GM13977 (cell line): ENCODE measurements at regions not wholly inside any gene's neighbourhood (a gene's known extent, or its start where the extent isn't known, plus 50 kb on each side); places are given as distances from the start of the nearest gene placed in this dataset.

Source experiments
- DNase-seq: peaks from one replicate; pipeline ENCODE4 v3.0.0; 2012; ENCODE audit warnings: low spot score
- in situ Hi-C: fragments of 300-500 bp; cut with MboI; formaldehyde crosslinking; loops from one replicate; pipeline ENCODE4 v1.12.0; 2022; ENCODE audit warnings: low sequenced_read_pairs, low pct_unique_long_range_greater_than_20kb, mixed read lengths, inconsistent platforms; ENCODE audit not compliant: unreplicated experiment
- TF ChIP-seq, protein P1 (sequence below): IDR thresholded peaks from 2 replicates; pipeline ENCODE4 v1.5.1; 2012; ENCODE audit warnings: mild to moderate bottlenecking, control low read depth; ENCODE audit not compliant: insufficient read depth; ENCODE audit errors: extremely low read depth, missing control alignments

- no peak for DNase-seq
- TF ChIP-seq, protein P1, sequence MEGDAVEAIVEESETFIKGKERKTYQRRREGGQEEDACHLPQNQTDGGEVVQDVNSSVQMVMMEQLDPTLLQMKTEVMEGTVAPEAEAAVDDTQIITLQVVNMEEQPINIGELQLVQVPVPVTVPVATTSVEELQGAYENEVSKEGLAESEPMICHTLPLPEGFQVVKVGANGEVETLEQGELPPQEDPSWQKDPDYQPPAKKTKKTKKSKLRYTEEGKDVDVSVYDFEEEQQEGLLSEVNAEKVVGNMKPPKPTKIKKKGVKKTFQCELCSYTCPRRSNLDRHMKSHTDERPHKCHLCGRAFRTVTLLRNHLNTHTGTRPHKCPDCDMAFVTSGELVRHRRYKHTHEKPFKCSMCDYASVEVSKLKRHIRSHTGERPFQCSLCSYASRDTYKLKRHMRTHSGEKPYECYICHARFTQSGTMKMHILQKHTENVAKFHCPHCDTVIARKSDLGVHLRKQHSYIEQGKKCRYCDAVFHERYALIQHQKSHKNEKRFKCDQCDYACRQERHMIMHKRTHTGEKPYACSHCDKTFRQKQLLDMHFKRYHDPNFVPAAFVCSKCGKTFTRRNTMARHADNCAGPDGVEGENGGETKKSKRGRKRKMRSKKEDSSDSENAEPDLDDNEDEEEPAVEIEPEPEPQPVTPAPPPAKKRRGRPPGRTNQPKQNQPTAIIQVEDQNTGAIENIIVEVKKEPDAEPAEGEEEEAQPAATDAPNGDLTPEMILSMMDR = no peak
- in situ Hi-C loops = no loop called here
Measured at GRCh38 chr12:94062194-94062593, 86.2 kb upstream of the PLXNC1 start.

DNA sequence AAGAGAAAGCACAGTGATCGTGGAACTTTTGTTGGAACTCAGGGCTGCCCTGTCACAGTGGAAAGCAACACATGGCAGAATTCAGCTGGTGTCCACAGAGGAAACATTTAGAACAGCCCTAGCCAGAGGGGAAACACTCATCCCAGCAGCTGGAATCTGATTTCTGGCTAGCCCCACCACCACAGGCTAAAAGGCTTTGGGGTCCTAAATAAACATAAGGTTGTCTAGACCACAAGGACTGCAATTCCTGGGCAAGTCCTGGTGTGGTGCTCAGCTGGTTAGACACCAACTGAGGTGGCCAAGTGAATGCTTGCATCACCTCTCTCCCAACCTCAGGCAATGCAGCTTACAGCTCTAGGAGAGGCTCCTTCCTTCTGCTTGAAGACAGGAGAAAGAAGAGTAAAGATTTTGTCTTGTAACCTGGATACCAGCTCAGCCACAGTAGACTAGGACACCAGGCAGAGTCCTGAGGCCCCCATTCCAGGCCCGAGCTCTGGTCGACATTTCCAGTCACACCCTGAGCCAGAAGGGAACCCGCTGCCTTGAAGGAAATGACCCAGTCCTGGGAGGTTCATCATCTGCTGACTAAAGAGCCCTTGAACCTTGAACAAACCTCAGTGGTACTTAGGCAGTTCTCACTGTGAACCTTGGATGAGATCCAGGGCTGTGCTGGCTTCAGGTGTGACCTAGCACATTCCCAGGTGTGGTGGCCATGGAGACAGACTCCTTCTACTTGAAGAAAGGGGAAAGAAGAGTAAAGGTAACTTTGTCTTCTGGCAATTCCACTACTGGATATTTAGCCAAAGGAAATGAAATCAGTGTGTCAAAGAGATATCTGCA is 85.4 kb upstream of the PLXNC1 start:
- DNase-seq = no peak
- TF ChIP-seq, protein P1 = no peak
- in situ Hi-C loops = no loop called here

DNA sequence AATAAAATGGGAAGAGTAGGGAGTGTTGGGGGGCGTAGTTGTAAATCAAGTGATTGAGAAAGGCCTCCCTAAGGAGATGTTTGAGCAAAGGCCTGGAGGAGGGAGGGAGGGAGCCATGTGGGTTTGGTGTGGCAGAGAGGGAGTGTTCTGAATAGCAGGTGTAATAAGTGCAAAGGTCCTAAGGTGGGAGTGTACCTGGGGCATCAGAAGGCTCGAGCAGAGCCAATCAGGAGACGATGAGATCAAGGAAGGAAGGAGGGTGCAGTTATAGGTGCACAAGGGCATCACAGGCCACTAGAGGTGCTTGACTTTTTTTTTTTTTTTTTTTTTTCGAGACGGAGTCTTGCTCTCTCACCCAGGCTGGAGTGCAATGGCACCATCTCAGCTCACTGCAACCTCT is 77.9 kb upstream of the PLXNC1 start:
- in situ Hi-C loops = no loop called here
- TF ChIP-seq, protein P1 = no peak
- DNase-seq = no peak

GRCh38 chr12:94071258-94071657 is 77.1 kb upstream of the PLXNC1 start:
- TF ChIP-seq, protein P1 = no peak
- in situ Hi-C loops = no loop called here
- DNase-seq = no peak

DNA sequence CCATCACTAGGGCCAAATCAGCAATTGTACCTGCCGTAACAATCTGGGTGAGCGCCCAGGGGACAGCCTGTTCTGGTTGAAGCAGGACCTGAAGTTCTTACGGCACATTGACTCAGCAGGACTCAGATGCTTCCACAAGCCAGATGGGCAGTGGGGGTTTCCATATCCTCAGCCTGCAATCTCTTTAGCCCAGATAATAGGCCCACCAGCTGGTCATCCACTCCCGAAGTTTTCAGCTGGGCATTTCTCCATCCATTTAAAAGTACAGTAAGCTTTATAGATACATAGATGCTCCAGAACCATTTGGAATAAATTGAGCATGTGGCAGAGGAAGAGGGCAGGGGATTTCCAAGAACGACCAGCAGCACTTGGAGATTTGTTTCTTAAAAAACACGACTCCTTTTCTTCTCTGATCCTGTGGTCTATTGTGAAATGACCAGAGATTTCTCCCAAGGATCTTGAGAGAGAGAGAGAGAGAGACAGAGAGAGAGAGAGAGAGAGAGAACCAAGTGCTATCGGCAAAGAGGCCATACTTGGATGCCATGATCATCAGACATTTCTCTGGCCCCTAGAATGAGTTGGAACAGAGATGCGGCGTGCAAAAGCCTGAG is 74.8 kb upstream of the PLXNC1 start:
- in situ Hi-C loops = no loop called here
- TF ChIP-seq, protein P1 = no peak
- DNase-seq = no peak

DNA sequence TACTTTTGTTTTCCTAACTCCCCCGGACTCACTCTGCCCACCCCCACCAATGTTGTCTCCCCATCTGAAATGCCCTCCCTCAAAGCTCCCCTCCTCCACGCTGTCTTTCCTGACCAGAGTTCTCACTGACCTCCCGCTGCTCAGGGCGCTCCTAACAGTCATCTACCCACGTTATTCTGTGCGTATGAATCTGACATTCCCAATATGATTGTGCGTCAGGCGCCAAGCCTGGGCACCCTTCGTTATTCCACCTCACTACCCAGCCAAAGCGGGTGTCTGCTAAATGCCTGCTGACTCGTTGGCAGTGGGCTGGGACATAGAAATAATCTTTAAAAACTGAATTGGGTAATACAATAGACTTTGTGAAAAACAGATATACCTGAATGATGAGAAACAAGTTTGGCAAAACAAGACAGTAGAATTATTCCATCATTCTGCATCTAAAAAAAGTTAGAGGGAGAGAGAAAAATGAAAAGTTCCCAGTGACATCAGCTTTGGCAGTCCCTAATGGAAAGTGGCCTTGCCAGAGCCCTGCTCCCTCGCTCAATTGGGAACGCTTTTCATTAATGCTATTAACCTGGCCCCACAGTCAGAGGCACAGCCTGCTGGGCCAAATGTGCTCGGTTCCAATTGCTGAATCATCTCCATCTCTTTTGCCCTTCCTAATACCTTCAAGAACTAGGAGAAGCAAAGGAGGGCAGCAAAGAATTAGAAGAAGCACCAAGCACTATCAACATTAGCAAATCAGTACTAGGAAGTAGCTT is 74.0 kb upstream of the PLXNC1 start:
- in situ Hi-C loops = no loop called here
- TF ChIP-seq, protein P1 = no peak
- no peak for DNase-seq
